Panc1 (cell line): ENCODE measurements at regions not wholly inside any gene's neighbourhood (a gene's known extent, or its start where the extent isn't known, plus 50 kb on each side); places are given as distances from the start of the nearest gene placed in this dataset.

Experiments
- ATAC-seq: fragments of 200-7000 bp; cut with Tn5 transposase; 2 replicates; pipeline ENCODE4 v1.9.1; 2020; ENCODE audit warnings: mild to moderate bottlenecking, moderate library complexity
- BruUV-seq: library from RNA; stranded (reverse); fragments of 400-500 nt; replicated peaks from 2 replicates; lab custom pipeline; 2021; lab: Mats Ljungman, UMichigan
- CTCF ChIA-PET: fragments of 300-600 bp; sonication (Branson Sonifier 250); formaldehyde crosslinking; loops from one replicate; lab custom pipeline; 2022; ENCODE audit warnings: antibody characterized with exemption; lab: Charles Lee
- POLR2A ChIA-PET: fragments of 300-600 bp; sonication (Branson Sonifier 250); formaldehyde crosslinking; loops from one replicate; lab custom pipeline; 2022; ENCODE audit warnings: antibody characterized with exemption; lab: Charles Lee
- DNase-seq: peaks from one replicate; pipeline ENCODE4 v3.0.0-alpha.2; 2010; ENCODE audit warnings: low read depth, low spot score
- H3K27ac ChIP-seq: 2 replicates; pipeline ENCODE4 v1.5.1; 2011; ENCODE audit warnings: mild to moderate bottlenecking, low read length, inconsistent platforms
- H3K27me3 ChIP-seq: fragments of 200-500 bp; sonication (Bioruptor generic); 2 replicates; pipeline ENCODE4 v1.6.0; 2014; ENCODE audit warnings: low read length, inconsistent platforms; ENCODE audit not compliant: control insufficient read depth, insufficient read depth
- H3K36me3 ChIP-seq: fragments of 200-500 bp; sonication (Bioruptor generic); 2 replicates; pipeline ENCODE4 v1.5.1; 2014; ENCODE audit warnings: inconsistent platforms, mild to moderate bottlenecking, low read length, moderate library complexity; ENCODE audit not compliant: control insufficient read depth, insufficient read depth
- H3K4me1 ChIP-seq: 2 replicates; pipeline ENCODE4 v1.5.1; 2011; ENCODE audit warnings: inconsistent platforms, mild to moderate bottlenecking, low read length, moderate library complexity; ENCODE audit not compliant: control insufficient read depth, insufficient read depth
- H3K4me3 ChIP-seq, 2 experiments: 2 replicates each; pipeline ENCODE4 v1.5.1; 2011 to 2012; ENCODE audit warnings: low read depth in 2 of 2, low read length in 2 of 2, mild to moderate bottlenecking in 2 of 2, inconsistent platforms in 1 of 2, moderate library complexity in 1 of 2
- H3K9me3 ChIP-seq: fragments of 200-500 bp; sonication (Bioruptor generic); 2 replicates; pipeline ENCODE4 v1.5.1; 2014; ENCODE audit warnings: low read depth, mild to moderate bottlenecking, inconsistent platforms, low read length, moderate library complexity; ENCODE audit not compliant: control insufficient read depth, insufficient read depth
- POLR2AphosphoS5 ChIP-seq: IDR thresholded peaks from 2 replicates; pipeline ENCODE4 v1.6.1; 2012; ENCODE audit warnings: mild to moderate bottlenecking, low read depth, low read length, moderate library complexity
- SIN3A ChIP-seq: IDR thresholded peaks from 2 replicates; pipeline ENCODE4 v1.6.1; 2012; ENCODE audit warnings: low read depth, mild to moderate bottlenecking, low read length, moderate library complexity, borderline replicate concordance; ENCODE audit not compliant: insufficient read depth
- TCF7L2 ChIP-seq: IDR thresholded peaks from 2 replicates; pipeline ENCODE4 v1.6.1; 2011; ENCODE audit warnings: mild to moderate bottlenecking, low read depth, low read length, inconsistent platforms
- in situ Hi-C: cut with HindIII; loops from 2 replicates; pipeline ENCODE4 v1.10.0; 2016; ENCODE audit warnings: low sequenced_read_pairs, low pct_unique_long_range_greater_than_20kb
- intact Hi-C: fragments of 100-400 bp; cut with micrococcal nuclease; formaldehyde crosslinking; loops from one replicate; pipeline ENCODE4 v1.10.0; 2022; ENCODE audit not compliant: unreplicated experiment
- TF ChIP-seq, protein P1 (sequence below), 2 experiments: IDR thresholded peaks; 2 replicates each; pipeline ENCODE4 v1.6.1; 2011 to 2012; ENCODE audit warnings: low read depth in 2 of 2, control low read depth in 1 of 2, low read length in 1 of 2, mild to moderate bottlenecking in 1 of 2, moderate library complexity in 1 of 2; ENCODE audit not compliant: insufficient read depth in 1 of 2
- TF ChIP-seq, protein P2 (sequence below): fragments of 450-650 bp; IDR thresholded peaks from 2 replicates; pipeline ENCODE4 v1.5.1; 2017; ENCODE audit warnings: mild to moderate bottlenecking

DNA sequence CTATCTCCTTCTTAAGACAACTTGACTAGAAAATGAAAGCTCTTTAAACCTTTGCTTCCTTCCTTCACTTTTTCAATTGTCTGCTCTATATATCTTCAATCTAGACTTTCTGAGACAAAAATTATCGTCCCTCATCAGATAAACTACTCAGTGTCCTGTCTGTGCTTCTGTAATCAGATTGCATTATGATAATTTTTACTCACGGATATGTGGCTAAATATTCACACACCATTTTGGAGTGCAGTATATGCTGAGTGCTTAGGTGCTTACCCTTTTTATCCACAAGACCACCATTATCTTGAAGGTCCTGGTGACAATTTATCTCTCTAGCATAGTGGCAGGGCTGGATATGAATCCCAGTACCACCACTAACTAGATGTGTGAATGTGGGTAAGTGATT is 1012.3 kb downstream of the TUSC7 start:
- H3K4me3 ChIP-seq, result no peak overlapping the region
- in situ Hi-C loops (no loop called here), intact Hi-C loops (no loop called here)
- TF ChIP-seq, protein P1, sequence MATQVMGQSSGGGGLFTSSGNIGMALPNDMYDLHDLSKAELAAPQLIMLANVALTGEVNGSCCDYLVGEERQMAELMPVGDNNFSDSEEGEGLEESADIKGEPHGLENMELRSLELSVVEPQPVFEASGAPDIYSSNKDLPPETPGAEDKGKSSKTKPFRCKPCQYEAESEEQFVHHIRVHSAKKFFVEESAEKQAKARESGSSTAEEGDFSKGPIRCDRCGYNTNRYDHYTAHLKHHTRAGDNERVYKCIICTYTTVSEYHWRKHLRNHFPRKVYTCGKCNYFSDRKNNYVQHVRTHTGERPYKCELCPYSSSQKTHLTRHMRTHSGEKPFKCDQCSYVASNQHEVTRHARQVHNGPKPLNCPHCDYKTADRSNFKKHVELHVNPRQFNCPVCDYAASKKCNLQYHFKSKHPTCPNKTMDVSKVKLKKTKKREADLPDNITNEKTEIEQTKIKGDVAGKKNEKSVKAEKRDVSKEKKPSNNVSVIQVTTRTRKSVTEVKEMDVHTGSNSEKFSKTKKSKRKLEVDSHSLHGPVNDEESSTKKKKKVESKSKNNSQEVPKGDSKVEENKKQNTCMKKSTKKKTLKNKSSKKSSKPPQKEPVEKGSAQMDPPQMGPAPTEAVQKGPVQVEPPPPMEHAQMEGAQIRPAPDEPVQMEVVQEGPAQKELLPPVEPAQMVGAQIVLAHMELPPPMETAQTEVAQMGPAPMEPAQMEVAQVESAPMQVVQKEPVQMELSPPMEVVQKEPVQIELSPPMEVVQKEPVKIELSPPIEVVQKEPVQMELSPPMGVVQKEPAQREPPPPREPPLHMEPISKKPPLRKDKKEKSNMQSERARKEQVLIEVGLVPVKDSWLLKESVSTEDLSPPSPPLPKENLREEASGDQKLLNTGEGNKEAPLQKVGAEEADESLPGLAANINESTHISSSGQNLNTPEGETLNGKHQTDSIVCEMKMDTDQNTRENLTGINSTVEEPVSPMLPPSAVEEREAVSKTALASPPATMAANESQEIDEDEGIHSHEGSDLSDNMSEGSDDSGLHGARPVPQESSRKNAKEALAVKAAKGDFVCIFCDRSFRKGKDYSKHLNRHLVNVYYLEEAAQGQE (IDR thresholded peaks at IDR 0.05; ENCODE audit: insufficient read depth in 1 of 2, low read depth in 2 of 2, low read length in 1 of 2), result no peak
- TF ChIP-seq TCF7L2 (no peak), POLR2AphosphoS5 (no peak), SIN3A (no peak)
- TF ChIP-seq, protein P2, sequence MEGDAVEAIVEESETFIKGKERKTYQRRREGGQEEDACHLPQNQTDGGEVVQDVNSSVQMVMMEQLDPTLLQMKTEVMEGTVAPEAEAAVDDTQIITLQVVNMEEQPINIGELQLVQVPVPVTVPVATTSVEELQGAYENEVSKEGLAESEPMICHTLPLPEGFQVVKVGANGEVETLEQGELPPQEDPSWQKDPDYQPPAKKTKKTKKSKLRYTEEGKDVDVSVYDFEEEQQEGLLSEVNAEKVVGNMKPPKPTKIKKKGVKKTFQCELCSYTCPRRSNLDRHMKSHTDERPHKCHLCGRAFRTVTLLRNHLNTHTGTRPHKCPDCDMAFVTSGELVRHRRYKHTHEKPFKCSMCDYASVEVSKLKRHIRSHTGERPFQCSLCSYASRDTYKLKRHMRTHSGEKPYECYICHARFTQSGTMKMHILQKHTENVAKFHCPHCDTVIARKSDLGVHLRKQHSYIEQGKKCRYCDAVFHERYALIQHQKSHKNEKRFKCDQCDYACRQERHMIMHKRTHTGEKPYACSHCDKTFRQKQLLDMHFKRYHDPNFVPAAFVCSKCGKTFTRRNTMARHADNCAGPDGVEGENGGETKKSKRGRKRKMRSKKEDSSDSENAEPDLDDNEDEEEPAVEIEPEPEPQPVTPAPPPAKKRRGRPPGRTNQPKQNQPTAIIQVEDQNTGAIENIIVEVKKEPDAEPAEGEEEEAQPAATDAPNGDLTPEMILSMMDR, result no peak
- no peaks in the 10 kb centered on the region for H3K27me3 ChIP-seq
- DNase-seq (no peak), ATAC-seq (no peak)
- POLR2A ChIA-PET, result no interaction called here
- CTCF ChIA-PET, result no interaction called here
- no peak overlapping the region for H3K27ac ChIP-seq
- H3K4me1 ChIP-seq, result no peaks in the 10 kb centered on the region
- H3K9me3 ChIP-seq, result no peaks in the 10 kb centered on the region
- no TSS peak for BruUV-seq
- H3K36me3 ChIP-seq, result no peaks in the 10 kb centered on the region

- no TSS peak for BruUV-seq
- ATAC-seq, result no peak
- no peak overlapping the region for H3K27ac ChIP-seq
- DNase-seq, result no peak
- no peaks in the 10 kb centered on the region for H3K4me1 ChIP-seq
- H3K9me3 ChIP-seq, result no peaks in the 10 kb centered on the region
- intact Hi-C loops (no loop called here), in situ Hi-C loops (no loop called here)
- ChIA-PET CTCF (no interaction called here), POLR2A (no interaction called here)
- H3K27me3 ChIP-seq, result no peaks in the 10 kb centered on the region
- TF ChIP-seq, protein P2, result no peak
- TF ChIP-seq SIN3A, result no peak
- no peak for TF ChIP-seq POLR2AphosphoS5
- no peak for TF ChIP-seq TCF7L2
- TF ChIP-seq, protein P1 (IDR thresholded peaks at IDR 0.05; ENCODE audit: insufficient read depth in 1 of 2, low read depth in 2 of 2, low read length in 1 of 2), result no peak
- no peak overlapping the region for H3K4me3 ChIP-seq
- H3K36me3 ChIP-seq, result no peaks in the 10 kb centered on the region
These were observed 1013.3 kb downstream of the TUSC7 start for GRCh38 chr3:117722856-117723255.
